Mesodermal cell (in vitro differentiated cells): ENCODE measurements at regions not wholly inside any gene's neighbourhood (a gene's known extent, or its start where the extent isn't known, plus 50 kb on each side); places are given as distances from the start of the nearest gene placed in this dataset.
"Not testable (repeated sequence)": the region's sequence is repeated elsewhere in the genome, so short reads cannot be mapped to it uniquely, and the experiment has no call there.

ENCODE experiments used
- H3K27ac ChIP-seq: 2 replicates; pipeline ENCODE4 v1.7.0; 2013; ENCODE audit warnings: mild to moderate bottlenecking, low read depth, low read length, moderate library complexity; ENCODE audit not compliant: severe bottlenecking
- H3K36me3 ChIP-seq: 2 replicates; pipeline ENCODE4 v1.7.1; 2013; ENCODE audit warnings: mild to moderate bottlenecking, low read length, moderate library complexity; ENCODE audit not compliant: control insufficient read depth, insufficient read depth
- H3K4me1 ChIP-seq: one replicate; pipeline ENCODE4 v1.7.1; 2013; ENCODE audit warnings: mild to moderate bottlenecking, low read length; ENCODE audit not compliant: insufficient read depth, control insufficient read depth, poor library complexity, severe bottlenecking
- H3K4me3 ChIP-seq: 2 replicates; pipeline ENCODE4 v1.7.0; 2013; ENCODE audit warnings: low read length, control low read depth, mild to moderate bottlenecking; ENCODE audit not compliant: insufficient read depth, poor library complexity, severe bottlenecking; ENCODE audit errors: extremely low read depth
- H3K9me3 ChIP-seq: 2 replicates; pipeline ENCODE4 v1.7.1; 2013; ENCODE audit warnings: mild to moderate bottlenecking, low read length, moderate library complexity; ENCODE audit not compliant: control insufficient read depth
- WGBS, 2 experiments: methylation state at CpG; one replicate each; pipeline ENCODE4 v1.1.5; 2013; ENCODE audit warnings: missing lambda C conversion rate in 2 of 2; ENCODE audit not compliant: insufficient coverage in 2 of 2; 5-methylcytosine and 5-hydroxymethylcytosine counted together

GRCh38 chr5:52073993-52074689, 690.9 kb downstream of the ISL1 start:
- H3K4me3 ChIP-seq = no peak overlapping the region
- WGBS, 2 experiments = 88 to 90% methylated on average over 1 to 2 of the region's 5 CpGs
- no peak overlapping the region for H3K27ac ChIP-seq
- no peaks in the 10 kb centered on the region for H3K36me3 ChIP-seq
- no peaks in the 10 kb centered on the region for H3K4me1 ChIP-seq
- H3K9me3 ChIP-seq = no peaks in the 10 kb centered on the region

- WGBS, 2 experiments = 61 to 83% methylated on average over 2 to 3 of the region's 5 CpGs
- H3K4me3 ChIP-seq = no peak overlapping the region
- no peaks in the 10 kb centered on the region for H3K36me3 ChIP-seq
- H3K4me1 ChIP-seq = no peaks in the 10 kb centered on the region
- H3K9me3 ChIP-seq = no peaks in the 10 kb centered on the region
- H3K27ac ChIP-seq = no peak overlapping the region
Measured at GRCh38 chr5:52077941-52078815, 694.9 kb downstream of the ISL1 start.

DNA sequence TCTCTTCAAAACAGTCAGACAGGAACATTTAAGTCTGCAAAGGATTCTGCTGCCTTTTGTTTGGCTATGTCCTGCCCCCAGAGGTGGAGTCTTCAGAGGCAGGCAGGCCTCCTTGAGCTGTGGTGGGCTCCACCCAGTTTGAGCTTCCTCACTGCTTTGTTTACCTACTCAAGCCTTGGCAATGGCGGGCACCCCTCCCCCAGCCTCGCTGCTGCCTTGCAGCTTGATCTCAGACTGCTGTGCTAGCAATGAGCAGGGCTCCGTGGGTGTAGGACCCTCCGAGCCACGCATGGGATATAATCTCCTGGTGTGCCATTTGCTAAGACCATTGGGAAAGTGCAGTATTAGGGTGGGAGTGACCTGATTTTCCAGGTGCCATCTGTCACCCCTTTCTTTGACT, 685.4 kb upstream of the ITGA1 start:
- not testable (repeated sequence) for H3K4me1 ChIP-seq, H3K27ac ChIP-seq, H3K36me3 ChIP-seq, H3K4me3 ChIP-seq, H3K9me3 ChIP-seq
- 85 to 92% methylated on average over 5 of the region's 5 CpGs for WGBS, 2 experiments

DNA sequence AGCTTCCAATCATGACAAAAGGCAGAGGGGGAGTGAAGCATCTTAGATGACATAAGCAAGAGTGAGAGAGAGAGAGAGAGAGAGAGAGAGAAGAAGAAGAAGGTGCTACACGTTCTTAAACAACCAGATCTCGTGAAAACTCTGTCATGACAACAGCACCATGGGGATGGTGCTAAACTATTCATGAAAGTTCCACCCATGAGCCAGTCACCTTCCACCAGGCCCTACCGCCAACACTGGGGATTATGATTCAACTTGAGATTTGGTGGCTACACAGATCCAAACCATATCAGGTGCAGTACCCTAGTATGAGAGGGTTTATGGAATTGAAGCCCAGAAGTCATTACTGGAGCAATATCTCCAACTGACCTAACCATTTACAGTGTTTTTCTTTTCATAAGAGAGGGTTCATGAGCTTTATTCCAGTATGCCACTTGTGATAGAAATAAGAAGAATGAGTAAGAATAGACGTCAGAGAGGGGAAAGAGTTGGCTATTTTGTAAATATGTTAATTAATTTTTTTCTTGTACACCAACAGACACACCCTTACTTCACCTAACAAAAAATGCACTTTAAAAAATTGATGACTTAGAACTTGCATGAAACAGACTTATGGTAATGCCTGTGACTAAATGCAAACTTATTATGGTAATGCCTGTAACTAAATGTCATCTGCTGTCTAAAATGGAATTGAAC, 680.4 kb upstream of the ITGA1 start:
- H3K4me1 ChIP-seq = no peaks in the 10 kb centered on the region
- 82% methylated on average over 2 of the region's 4 CpGs; no CpG with 5 or more reads in 1 of the 2 experiments for WGBS, 2 experiments
- H3K4me3 ChIP-seq = no peak overlapping the region
- no peaks in the 10 kb centered on the region for H3K9me3 ChIP-seq
- no peaks in the 10 kb centered on the region for H3K36me3 ChIP-seq
- H3K27ac ChIP-seq = no peak overlapping the region

GRCh38 chr5:52119768-52120167, 667.9 kb upstream of the ITGA1 start:
- no peaks in the 10 kb centered on the region for H3K4me1 ChIP-seq
- no peak overlapping the region for H3K27ac ChIP-seq
- WGBS, 2 experiments = 40% methylated on average over 1 of the region's 1 CpG; no CpG with 5 or more reads in 1 of the 2 experiments
- no peaks in the 10 kb centered on the region for H3K36me3 ChIP-seq
- no peak overlapping the region for H3K4me3 ChIP-seq
- H3K9me3 ChIP-seq = no peaks in the 10 kb centered on the region

GRCh38 chr5:52132053-52132452, 655.7 kb upstream of the ITGA1 start:
- Histone ChIP-seq H3K4me1 (no peaks in the 10 kb centered on the region), H3K4me3 (no peak overlapping the region), H3K27ac (no peak overlapping the region), H3K36me3 (no peaks in the 10 kb centered on the region), H3K9me3 (no peaks in the 10 kb centered on the region)
- 100% methylated on average over 1 of the region's 3 CpGs for WGBS, 2 experiments

GRCh38 chr5:52134013-52134650, 653.6 kb upstream of the ITGA1 start:
- H3K27ac ChIP-seq = no peak overlapping the region
- no CpG with 5 or more reads among the region's 3 CpGs for WGBS, 2 experiments

DNA sequence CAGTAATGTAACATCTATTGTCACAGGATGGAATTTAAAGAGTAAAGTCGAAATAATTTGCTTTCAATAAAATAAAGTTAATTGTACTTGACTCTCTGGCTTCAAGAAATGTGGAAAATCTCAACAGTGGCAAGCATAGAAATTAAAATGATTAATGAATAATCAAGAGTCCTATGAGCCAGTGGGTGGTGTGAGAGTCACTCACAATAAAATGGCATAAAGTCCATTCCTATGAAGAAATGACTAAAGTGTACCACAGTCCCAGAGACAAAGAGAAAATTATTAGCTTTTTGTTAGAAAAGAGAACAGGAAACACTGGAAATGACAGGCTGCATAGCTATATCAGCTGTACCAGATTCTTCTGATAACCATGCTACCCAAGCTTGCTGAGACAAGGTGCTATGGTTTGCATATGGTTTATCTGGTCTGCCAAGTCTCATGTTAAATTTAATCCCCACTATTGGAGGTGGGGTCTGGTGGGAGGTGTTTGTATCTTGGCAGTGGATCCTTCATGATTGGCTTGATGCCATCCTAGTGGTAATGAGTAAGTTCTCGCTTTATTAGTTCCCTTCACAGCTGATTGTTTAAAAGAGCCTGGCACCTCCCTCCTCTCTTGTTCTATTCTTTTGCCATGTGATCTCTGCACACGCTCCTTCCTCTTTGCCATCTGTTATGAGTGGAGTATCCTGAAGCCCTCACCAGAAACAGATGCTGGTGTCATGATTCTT, 647.7 kb upstream of the ITGA1 start:
- Histone ChIP-seq H3K4me3 (no peak overlapping the region), H3K4me1 (no peaks in the 10 kb centered on the region), H3K9me3 (no peaks in the 10 kb centered on the region), H3K27ac (no peak overlapping the region), H3K36me3 (no peaks in the 10 kb centered on the region)
- WGBS, 2 experiments = 80% methylated on average over 1 of the region's 3 CpGs; no CpG with 5 or more reads in 1 of the 2 experiments

More at GRCh38 chr5:52134013-52134650, 653.6 kb upstream of the ITGA1 start:
- Histone ChIP-seq H3K4me1 (no peaks in the 10 kb centered on the region), H3K36me3 (no peaks in the 10 kb centered on the region), H3K9me3 (no peaks in the 10 kb centered on the region), H3K4me3 (no peak overlapping the region)

GRCh38 chr5:52148679-52149078, 639.0 kb upstream of the ITGA1 start:
- Histone ChIP-seq H3K4me3 (no peak overlapping the region), H3K27ac (no peak overlapping the region), H3K9me3 (no peaks in the 10 kb centered on the region), H3K36me3 (no peaks in the 10 kb centered on the region), H3K4me1 (no peaks in the 10 kb centered on the region)

- H3K9me3 ChIP-seq = no peaks in the 10 kb centered on the region
- H3K4me3 ChIP-seq = no peak overlapping the region
- no peak overlapping the region for H3K27ac ChIP-seq
- no peaks in the 10 kb centered on the region for H3K36me3 ChIP-seq
- WGBS, 2 experiments = no CpG with 5 or more reads among the region's 1 CpG
- H3K4me1 ChIP-seq = no peaks in the 10 kb centered on the region
Measured at GRCh38 chr5:52150501-52150900, 637.2 kb upstream of the ITGA1 start.
